ENCODE measurements at regions not wholly inside any gene's neighbourhood (a gene's known extent, or its start where the extent isn't known, plus 50 kb on each side); places are given as distances from the start of the nearest gene placed in this dataset.

- TF ChIP-seq CTCF (optimal IDR thresholded peaks at IDR 0.05 in 1 of 3, IDR thresholded peaks at IDR 0.05 in 1 of 3, conservative IDR thresholded peaks at IDR 0.05 in 1 of 3; ENCODE audit: extremely low read depth in 1 of 3, insufficient read depth in 2 of 3, low read length in 3 of 3) = no peak
- TF ChIP-seq EZH2 (IDR thresholded peaks at IDR 0.05; ENCODE audit: low read length) = no peak
Measured at GRCh38 chr18:45304558-45304957, 310.7 kb upstream of the SLC14A2 start.
